ENCODE measurements at regions not wholly inside any gene's neighbourhood (a gene's known extent, or its start where the extent isn't known, plus 50 kb on each side); places are given as distances from the start of the nearest gene placed in this dataset.

DNA sequence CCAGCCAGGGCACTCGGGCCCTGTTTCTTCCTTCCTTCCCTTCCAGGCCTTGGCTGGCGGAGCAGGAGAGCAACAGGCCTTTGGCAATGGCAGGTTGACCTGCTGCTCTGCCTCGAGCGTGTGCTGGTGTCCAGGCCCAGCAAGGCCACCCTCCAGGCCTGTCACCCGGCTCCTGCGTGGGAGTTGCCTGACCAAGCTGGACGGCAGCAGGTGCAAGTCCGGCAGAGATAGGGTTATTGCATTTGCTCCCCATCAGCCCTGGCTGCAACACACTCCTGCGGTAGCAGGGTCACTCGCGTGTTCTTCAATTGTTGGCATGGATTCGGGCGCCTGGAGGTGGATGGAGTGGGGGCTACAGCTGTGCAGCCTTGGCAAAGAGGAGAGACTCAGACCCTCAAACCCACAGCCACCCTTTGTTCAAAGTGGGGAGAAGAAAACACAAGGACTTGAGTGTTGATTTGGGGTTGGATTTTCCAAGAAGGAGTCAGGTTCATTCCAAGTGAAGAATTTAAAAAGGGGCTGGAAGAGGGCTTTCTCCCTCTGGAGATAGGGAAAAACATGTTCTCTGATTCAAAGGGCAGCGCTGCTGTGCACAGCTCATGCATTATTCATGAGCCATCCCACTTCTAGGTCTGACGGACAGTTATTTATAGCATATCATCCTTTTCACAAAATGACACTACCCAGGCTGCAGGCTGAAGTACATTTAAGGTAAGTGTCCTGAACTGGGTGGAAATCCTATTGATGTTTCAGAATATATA, 64.2 kb upstream of the PITRM1 start:
- FAIRE-seq (no peak), DNase-seq (ENCODE audit: insufficient read length, low spot score) (no peak)

DNA sequence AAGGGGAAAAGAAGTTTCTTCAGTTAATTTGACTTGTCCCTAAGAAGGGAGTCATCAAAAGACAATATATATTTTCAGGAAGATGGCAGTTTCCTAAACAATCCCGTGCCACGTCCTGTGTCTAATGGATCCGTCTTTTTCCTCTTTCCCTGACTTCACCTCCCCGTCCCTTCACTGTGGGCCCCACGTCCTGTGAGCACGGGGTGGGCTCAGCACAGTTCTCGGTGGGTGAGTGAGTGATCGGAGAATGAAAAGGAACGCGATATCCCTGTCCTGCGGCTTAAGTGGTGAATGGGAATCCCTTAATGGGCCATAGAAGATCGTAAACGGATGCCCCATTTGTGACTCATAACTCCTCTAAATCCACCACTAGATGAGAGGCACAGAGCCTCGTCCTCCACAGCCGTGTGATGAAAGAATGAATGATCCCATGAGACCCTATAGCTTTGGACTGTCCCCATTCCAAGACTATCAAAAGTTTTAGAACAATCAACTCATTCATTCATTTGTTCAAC, 63.5 kb upstream of the PITRM1 start:
- FAIRE-seq (no peak), DNase-seq (ENCODE audit: insufficient read length, low spot score) (no peak)

DNA sequence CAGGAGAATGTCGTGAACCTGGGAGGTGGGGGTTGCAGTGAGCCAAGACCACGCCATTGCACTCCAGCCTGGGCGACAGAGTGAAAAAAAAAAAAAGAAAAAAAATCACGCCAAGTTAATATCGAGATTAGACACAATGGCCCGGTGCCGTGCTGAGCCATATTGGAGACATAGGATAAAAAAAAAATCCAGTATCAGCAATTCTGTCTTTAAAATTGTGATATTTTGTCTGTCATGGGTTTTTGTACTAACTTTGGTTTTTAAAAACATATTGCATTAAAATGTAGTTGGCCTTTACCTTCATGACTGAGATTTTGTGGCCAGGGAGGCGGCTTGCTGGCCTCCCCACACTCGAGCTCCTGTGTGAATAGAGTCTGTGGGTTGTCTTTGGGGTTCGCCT, 62.8 kb upstream of the PITRM1 start:
- DNase-seq (ENCODE audit: insufficient read length, low spot score) (no peak), FAIRE-seq (no peak)

DNA sequence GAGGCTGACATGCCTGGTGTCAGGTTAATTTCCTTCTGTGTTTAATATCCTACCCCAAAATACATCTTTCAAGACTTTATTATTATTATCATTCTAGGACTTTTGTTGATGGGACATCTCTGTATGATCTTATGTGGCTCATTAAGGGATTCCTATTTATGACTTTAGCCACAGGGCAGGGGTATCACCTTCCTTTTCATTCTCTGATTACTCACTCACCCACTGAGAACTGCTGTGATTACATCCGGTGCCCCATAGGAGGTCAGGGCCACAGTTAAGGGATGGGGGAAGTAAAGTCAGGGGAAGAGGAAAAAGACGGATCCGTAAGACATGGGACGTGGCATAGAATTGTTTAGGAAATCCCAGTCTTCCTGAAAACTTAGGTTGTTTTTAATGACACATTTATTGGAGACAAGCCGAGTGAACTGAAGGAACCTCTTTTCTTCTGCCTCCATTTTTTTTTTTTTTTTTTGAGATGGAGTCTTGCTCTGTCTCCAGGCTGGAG, 61.0 kb upstream of the PITRM1 start:
- DNase-seq (ENCODE audit: insufficient read length, low spot score) (no peak), FAIRE-seq (no peak)

DNA sequence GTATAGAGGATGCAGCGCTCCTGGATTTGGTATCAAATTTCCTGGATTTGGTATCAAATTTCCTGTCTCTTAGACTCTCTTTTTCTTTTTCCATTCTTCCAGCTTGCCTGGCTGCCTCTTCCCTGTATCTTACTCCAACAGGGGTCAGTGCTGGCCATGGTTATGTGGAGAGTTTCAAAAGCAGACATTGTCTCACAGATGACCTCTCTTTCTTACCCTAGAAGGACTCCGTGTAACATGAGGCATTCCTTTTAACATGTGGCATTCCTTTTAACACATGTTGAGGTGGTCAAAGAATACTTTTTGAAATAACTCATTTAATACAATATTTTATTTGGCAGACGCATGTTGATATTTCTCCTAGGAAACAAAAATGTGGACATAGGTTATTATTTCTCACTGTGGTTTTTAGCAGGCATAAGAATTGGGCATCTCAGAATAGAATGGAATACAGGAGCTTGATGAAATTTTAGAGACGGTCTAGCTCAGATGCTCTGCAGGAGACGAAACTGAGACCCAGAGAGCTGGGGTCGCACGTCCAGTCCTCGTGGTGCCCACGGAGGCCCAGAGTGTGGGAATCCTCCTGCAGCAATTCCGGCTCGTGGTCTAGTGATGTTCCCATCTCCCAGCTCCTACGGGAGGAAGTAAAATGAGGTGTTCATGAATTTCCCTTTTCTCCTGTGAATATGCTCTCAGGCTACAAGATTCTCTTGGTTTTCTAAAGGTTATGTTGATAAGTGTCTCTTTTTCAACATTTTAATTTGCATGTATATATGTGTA, 59.6 kb upstream of the PITRM1 start:
- no peak for DNase-seq (ENCODE audit: insufficient read length, low spot score)
- FAIRE-seq = no peak

DNA sequence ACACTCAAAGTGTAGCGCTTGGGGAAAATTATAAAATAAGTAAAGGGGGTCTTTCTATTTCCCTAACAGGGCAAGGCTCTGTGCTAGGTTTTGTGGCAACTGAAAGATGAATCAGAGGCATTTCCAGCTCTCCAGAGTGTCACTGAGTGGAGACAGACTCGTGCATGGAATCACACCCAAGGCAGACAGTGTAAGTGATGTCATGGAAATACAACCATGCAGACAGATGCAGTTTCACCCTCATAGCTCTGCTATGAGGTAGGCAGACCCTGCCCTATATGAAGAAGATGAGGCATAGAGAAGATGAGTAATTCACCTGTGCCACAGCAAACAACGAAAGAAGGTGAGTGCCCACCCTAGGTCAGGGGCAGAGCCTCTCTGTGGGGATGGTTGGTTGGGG, 57.2 kb upstream of the PITRM1 start:
- DNase-seq (ENCODE audit: insufficient read length, low spot score) (no peak), FAIRE-seq (no peak)

DNA sequence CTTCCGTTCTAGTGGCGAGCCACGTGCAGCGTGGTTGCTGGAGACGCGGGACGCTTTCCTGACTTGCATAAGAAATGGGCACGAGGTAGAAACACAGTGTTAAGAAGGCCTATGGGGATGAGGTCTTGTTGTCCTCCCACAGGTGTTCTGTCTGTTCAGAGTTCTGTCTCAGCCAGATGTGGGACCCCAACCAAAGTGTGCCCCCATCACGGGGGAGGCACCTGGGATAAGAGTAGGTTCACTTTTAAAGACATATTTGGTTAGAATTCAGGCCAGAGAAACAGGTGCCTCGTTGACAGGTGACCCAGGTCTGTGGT, 56.0 kb upstream of the PITRM1 start:
- FAIRE-seq = peak; percentile 9
- no peak for DNase-seq (ENCODE audit: insufficient read length, low spot score)

DNA sequence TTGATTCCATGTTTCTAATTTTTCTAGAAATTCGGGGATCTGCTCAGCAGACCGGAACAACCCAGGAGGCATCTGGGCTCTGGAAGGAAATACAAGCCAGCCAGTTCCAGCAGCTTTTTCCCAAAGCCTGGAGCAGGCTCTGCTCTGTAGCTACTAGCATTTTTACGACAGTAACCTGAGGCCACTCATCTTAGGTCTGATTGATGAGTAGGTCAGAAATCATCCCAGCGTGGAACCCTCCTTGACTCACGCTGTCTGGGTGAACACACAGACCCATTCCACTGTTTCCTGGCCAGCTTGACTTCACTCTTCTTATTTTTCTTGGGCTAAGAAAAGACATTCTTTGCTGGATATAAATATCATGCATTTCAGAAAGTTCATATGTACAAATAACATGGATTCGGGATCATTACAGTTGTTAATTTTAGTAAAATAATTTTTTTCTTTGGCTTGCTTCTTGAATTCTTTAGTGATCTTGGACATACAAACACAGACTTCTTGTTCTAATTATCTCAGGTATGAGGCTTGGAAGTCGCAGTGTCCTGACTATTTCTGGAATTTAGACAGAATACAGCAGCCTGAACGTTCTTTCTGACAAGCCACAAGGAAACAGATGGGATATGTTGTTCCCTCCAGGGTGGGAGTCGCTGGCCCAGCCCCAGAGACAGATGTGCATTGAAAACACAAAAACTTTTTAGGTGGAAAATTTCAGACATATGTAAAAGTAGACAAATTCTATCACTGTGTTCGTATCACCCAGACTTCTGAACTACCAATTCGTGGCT, 54.6 kb upstream of the PITRM1 start:
- DNase-seq (ENCODE audit: insufficient read length, low spot score) (peak; percentile 53), FAIRE-seq (no peak)

DNA sequence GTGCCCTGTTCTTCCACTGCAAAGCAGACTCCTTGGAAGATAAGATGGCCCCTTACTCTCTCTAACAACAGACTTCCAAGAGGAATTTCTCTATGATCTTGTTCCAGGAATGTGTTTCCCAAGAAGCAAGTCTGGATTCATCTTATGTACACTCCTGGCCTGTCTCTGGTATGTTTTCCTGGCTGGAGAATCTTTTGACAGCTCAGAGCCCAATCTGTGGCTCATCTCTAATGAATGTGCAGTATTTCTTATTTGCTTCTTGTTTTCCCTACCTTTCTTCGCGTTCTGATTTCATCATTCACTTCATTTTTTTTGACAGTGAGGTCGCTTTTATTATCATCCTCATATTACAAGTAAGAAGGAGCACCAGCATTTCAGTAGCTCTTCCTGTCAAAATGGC, 53.0 kb upstream of the PITRM1 start:
- DNase-seq (ENCODE audit: insufficient read length, low spot score) (no peak), FAIRE-seq (peak; percentile 26)

DNA sequence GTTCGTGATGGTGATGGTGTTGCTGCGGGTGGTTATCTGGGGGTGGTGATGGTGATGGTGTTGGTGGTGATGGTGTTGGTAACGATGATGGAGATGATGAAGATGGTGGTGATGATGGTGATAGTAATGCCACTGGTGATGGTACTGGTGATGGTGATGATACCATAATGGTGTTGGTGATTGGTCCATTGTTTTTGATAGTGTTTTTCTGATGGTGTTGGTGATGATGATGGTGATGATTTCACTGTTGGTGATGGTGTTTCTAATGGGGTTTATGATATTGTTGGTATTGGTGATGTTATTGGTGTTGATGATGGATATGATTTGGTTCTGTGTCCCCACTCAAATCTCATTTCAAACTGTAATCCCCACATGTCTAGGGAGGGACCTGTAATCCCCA, 51.7 kb upstream of the PITRM1 start:
- no peak for DNase-seq (ENCODE audit: insufficient read length, low spot score)
- peak; percentile 54 for FAIRE-seq

DNA sequence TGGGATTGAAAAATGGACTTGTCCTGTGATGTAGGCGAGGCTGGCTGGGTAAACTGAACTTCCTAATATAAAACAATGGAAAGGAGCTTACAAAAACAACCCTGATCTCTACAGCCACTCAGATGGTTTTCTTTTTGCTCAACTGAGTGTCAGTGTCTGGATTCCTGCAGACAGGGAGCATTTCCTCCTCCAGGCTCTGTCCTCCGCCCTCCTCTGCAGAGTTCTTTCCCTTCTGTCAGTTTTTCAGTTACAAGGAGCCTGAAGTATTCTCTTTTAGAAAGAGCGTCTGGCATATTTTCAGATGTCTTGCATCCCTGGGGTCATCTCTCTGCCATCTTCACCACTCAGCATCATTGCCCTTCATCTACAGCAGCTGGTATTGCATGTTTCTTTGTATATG, 50.0 kb upstream of the PITRM1 start:
- FAIRE-seq (no peak), DNase-seq (ENCODE audit: insufficient read length, low spot score) (no peak)
